GM18867 (cell line): ENCODE measurements at regions not wholly inside any gene's neighbourhood (a gene's known extent, or its start where the extent isn't known, plus 50 kb on each side); places are given as distances from the start of the nearest gene placed in this dataset.
"Not testable (repeated sequence)": the region's sequence is repeated elsewhere in the genome, so short reads cannot be mapped to it uniquely, and the experiment has no call there.

Experiments used
- ATAC-seq: cut with Tn5 transposase; IDR thresholded peaks from one replicate; pipeline ENCODE4 v1.9.1; 2021; ENCODE audit warnings: mild to moderate bottlenecking, moderate library complexity; ENCODE audit not compliant: unreplicated experiment

- ATAC-seq = no peak
These were observed 78.7 kb upstream of the PNPT1 start for GRCh38 chr2:55772109-55772980.

DNA sequence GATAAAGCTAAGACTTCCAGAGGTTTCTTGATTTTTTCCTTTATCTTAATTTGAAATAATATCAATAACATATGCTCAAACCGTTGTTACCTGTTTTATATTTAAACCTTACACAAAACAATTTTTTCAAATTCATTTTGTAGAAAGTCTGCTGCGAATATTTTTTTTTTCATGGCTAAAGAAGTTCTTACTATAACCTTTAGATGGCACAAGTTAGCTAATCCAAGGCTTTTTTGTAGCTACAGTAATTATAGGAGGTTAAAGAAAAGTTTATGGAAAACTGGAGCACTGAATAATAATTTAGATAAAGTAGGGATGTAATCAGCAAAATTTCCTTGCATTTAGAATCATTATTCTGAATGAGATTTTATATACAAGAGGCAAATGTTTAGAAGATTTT is 78.0 kb upstream of the PNPT1 start:
- ATAC-seq = no peak

DNA sequence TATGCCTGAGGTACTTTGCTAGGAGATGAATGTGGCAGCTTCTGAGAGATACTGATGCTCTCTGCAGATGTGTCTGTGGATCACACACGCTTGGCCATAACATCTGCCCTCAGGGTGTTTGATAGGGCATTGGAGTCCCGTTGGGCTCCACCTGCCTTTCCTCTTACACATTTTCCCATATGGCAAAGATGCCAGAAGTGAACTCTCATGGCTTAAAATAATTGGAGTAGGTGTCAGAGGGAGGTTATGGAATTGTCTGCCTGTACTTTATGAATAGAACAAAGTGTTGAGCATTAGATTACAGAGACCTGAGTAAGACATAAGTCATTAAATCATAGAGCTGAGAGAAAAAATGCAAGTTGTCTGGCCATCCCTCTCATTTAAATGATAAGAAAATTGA is 75.3 kb upstream of the PNPT1 start:
- no peak for ATAC-seq

GRCh38 chr2:55766947-55767346 is 73.3 kb upstream of the PNPT1 start:
- ATAC-seq = no peak

- not testable (repeated sequence) for ATAC-seq
These were observed 72.1 kb upstream of the PNPT1 start for GRCh38 chr2:55765708-55766107.

DNA sequence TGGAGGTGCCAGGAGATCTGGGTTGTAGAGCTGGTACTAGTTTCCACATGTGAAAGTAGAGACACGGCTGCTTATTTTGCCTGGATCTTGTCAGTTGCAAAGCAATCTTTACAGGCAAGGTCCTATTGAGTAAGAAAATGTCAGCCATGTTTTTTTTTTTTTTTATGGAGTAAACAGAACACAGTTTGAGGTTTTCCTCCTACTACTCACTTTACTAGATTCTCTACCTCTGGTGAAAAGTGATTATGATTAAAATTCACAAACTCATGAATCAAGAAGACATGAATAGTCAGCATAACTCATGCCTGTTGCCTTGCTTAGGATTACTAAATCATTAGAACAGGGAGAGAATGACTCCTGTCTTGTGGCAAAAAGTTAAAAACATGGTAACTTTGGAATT is 70.1 kb upstream of the PNPT1 start:
- ATAC-seq = no peak

GRCh38 chr2:55761526-55761925 is 67.9 kb upstream of the PNPT1 start:
- no peak for ATAC-seq

GRCh38 chr2:55761024-55761423 is 67.4 kb upstream of the PNPT1 start:
- ATAC-seq = no peak

DNA sequence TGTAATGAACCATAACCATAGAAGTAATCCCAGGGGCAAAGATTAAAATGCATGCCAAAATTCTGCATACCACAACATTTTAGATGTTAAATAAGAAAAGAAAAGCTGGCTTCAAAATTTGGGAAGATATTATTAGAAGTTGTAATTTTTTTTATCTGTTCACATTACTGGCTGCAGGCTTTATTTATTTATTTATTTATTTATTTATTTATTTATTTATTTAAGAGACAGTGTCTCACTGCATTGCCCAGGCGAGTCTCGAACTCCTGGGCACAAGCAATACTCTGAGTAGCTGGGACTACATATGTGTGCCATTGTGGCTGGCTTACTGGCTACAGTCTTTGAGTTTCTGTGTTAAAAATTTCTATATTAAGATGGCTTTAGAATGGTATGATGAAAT is 66.5 kb upstream of the PNPT1 start:
- ATAC-seq = no peak

DNA sequence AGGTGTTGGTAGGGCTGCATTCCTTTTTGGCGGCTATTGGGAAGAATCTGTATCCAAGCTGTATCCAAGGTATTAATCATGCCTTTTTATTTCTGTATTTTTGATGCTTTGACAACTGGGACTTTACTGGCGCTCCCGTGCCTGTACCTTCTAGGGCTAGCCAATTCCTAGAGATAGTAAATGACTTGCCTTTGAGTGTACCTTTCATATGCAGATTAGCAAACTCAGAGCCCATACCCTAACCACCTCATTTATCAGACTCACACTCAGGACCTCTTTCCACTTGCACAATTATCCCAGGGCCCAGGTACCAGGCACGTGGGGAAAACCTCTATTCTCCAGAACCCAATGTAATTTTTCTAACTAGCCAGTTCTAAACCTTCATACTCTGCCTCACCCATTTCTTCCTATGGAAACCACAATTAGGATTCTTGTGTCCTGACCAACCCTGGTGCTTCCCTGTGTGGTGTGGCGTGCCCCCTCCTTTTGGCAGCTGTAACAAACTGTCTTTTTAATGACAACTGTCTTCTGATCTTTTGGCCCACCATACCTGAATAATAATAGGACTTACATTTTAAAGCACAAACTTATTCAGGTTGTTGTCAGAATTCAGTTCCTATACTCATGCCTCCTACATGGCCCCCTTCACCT is 65.8 kb upstream of the PNPT1 start:
- ATAC-seq = no peak

DNA sequence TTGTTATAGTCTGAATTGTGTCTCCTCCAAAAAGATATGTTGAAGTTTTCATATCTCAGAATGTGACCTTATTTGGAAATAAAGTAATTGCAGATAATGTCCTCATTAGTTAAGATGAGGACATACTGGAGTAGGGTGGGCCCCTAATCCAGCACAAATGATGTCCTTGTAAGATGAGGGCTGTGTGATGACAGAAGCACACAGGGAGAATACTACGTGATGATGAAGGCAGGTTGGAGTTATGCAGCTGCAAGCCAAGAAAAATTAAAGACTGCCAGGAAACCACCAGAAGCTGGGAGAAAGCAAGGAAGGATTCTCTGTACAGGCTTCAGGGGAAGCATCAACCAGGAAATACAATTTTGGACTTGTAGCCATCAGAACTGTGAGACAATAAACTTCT is 58.3 kb upstream of the PNPT1 start:
- ATAC-seq = no peak

- no peak for ATAC-seq
These were observed 49.9 kb upstream of the PNPT1 start for GRCh38 chr2:55743583-55743982.
